NCI-H1694 treated with DMSO at 0.1 percent for 48 hours (cell line): ENCODE measurements at regions not wholly inside any gene's neighbourhood (a gene's known extent, or its start where the extent isn't known, plus 50 kb on each side); places are given as distances from the start of the nearest gene placed in this dataset.
A peak's percentile ranks its signal among the peaks of the same experiment; 100 is the strongest.

Experiments used
- DNase-seq: peaks from one replicate; lab custom pipeline; 2025; lab: John Stamatoyannopoulos, UW

- peak; percentile 70 for DNase-seq
Measured at GRCh38 chr1:217089361-217090014, 366.3 kb upstream of the ESRRG start.

- no peak for DNase-seq
Measured at GRCh38 chr1:217088521-217089284, 365.5 kb upstream of the ESRRG start.

- DNase-seq: no peak
Measured at GRCh38 chr1:217088011-217088410, 364.8 kb upstream of the ESRRG start.

GRCh38 chr1:217079584-217079983 is 356.4 kb upstream of the ESRRG start:
- no peak for DNase-seq

- no peak for DNase-seq
Measured at GRCh38 chr1:217078959-217079358, 355.7 kb upstream of the ESRRG start.

- no peak for DNase-seq
Measured at GRCh38 chr1:217078078-217078690, 355.0 kb upstream of the ESRRG start.

- no peak for DNase-seq
Measured at GRCh38 chr1:217077426-217077825, 354.2 kb upstream of the ESRRG start.

- DNase-seq: no peak
Measured at GRCh38 chr1:217076902-217077301, 353.7 kb upstream of the ESRRG start.

GRCh38 chr1:217072926-217073325 is 349.7 kb upstream of the ESRRG start:
- DNase-seq: no peak

- DNase-seq: no peak
Measured at GRCh38 chr1:217067642-217068041, 344.4 kb upstream of the ESRRG start.

GRCh38 chr1:217066794-217067193 is 343.6 kb upstream of the ESRRG start:
- no peak for DNase-seq

GRCh38 chr1:217063172-217063908 is 340.1 kb upstream of the ESRRG start:
- no peak for DNase-seq

- no peak for DNase-seq
Measured at GRCh38 chr1:217062586-217062985, 339.4 kb upstream of the ESRRG start.

GRCh38 chr1:217059401-217059800 is 336.2 kb upstream of the ESRRG start:
- DNase-seq: no peak

GRCh38 chr1:217053676-217054075 is 330.4 kb upstream of the ESRRG start:
- no peak for DNase-seq

- no peak for DNase-seq
Measured at GRCh38 chr1:217052626-217053025, 329.4 kb upstream of the ESRRG start.

GRCh38 chr1:217052196-217052595 is 329.0 kb upstream of the ESRRG start:
- DNase-seq: no peak

GRCh38 chr1:217049721-217050120 is 326.5 kb upstream of the ESRRG start:
- DNase-seq: no peak

GRCh38 chr1:217049081-217049480 is 325.9 kb upstream of the ESRRG start:
- DNase-seq: no peak

GRCh38 chr1:217048104-217048707 is 325.0 kb upstream of the ESRRG start:
- DNase-seq: no peak

GRCh38 chr1:217040711-217041455 is 317.7 kb upstream of the ESRRG start:
- peak; percentile 74 for DNase-seq
